SK-N-SH treated with all-trans-retinoic acid at 6 μM for 48 hours (cell line): ENCODE measurements at regions not wholly inside any gene's neighbourhood (a gene's known extent, or its start where the extent isn't known, plus 50 kb on each side); places are given as distances from the start of the nearest gene placed in this dataset.
A peak's percentile ranks its signal among the peaks of the same experiment; 100 is the strongest.

Source experiments
- ATAC-seq: fragments of 200-7000 bp; cut with Tn5 transposase; 3 replicates; pipeline ENCODE4 v1.9.1; 2020; ENCODE audit warnings: mild to moderate bottlenecking, moderate library complexity
- CSDC2 ChIP-seq: fragments of 250-450 bp; sonication (Bioruptor Pico); IDR thresholded peaks from 2 replicates; pipeline ENCODE4 v1.5.0; 2020; ENCODE audit warnings: mild to moderate bottlenecking, moderate library complexity
- ESRRG ChIP-seq: fragments of 250-450 bp; sonication (Bioruptor Pico); IDR thresholded peaks from 2 replicates; pipeline ENCODE4 v1.6.1; 2021; ENCODE audit warnings: mild to moderate bottlenecking
- GLIS3 ChIP-seq: fragments of 250-450 bp; sonication (Bioruptor Pico); IDR thresholded peaks from 2 replicates; pipeline ENCODE4 v1.5.0; 2020; ENCODE audit warnings: mild to moderate bottlenecking, moderate library complexity
- ISL1 ChIP-seq: fragments of 250-450 bp; sonication (Bioruptor Pico); IDR thresholded peaks from 2 replicates; pipeline ENCODE4 v2.1.2; 2022; ENCODE audit warnings: mild to moderate bottlenecking, moderate library complexity
- OSR1 ChIP-seq: fragments of 250-450 bp; sonication (Bioruptor Pico); IDR thresholded peaks from 2 replicates; pipeline ENCODE4 v1.8.0; 2022; ENCODE audit warnings: moderate library complexity, mild to moderate bottlenecking, inconsistent platforms
- SNAI2 ChIP-seq: fragments of 250-450 bp; sonication (Bioruptor Pico); IDR thresholded peaks from 2 replicates; pipeline ENCODE4 v1.5.0; 2020; ENCODE audit warnings: mild to moderate bottlenecking, moderate library complexity
- TCF4 ChIP-seq: fragments of 250-450 bp; sonication (Bioruptor Pico); IDR thresholded peaks from 2 replicates; pipeline ENCODE4 v1.8.0; 2021; ENCODE audit warnings: mild to moderate bottlenecking, moderate library complexity, borderline replicate concordance
- TOX ChIP-seq: fragments of 250-450 bp; sonication (Bioruptor Pico); IDR thresholded peaks from 2 replicates; pipeline ENCODE4 v1.8.0; 2021; ENCODE audit warnings: mild to moderate bottlenecking, moderate library complexity, borderline replicate concordance
- ZC3H10 ChIP-seq: fragments of 250-450 bp; sonication (Bioruptor Pico); IDR thresholded peaks from 2 replicates; pipeline ENCODE4 v1.5.1; 2021; ENCODE audit warnings: mild to moderate bottlenecking, moderate library complexity
- ZFP3 ChIP-seq: fragments of 250-450 bp; sonication (Bioruptor Pico); IDR thresholded peaks from 2 replicates; pipeline ENCODE4 v1.5.0; 2020; ENCODE audit warnings: mild to moderate bottlenecking, moderate library complexity
- ZFP30 ChIP-seq: fragments of 450-650 bp; formaldehyde crosslinking; IDR thresholded peaks from 2 replicates; pipeline ENCODE4 v1.5.0; 2022; ENCODE audit warnings: mild to moderate bottlenecking, moderate library complexity
- ZNF565 ChIP-seq: fragments of 450-650 bp; formaldehyde crosslinking; conservative IDR thresholded peaks from 2 replicates; pipeline ENCODE4 v1.5.0; 2020; ENCODE audit warnings: low read depth, mild to moderate bottlenecking, moderate library complexity
- ZNF70 ChIP-seq: fragments of 450-650 bp; formaldehyde crosslinking; IDR thresholded peaks from 2 replicates; pipeline ENCODE4 v1.5.0; 2020; ENCODE audit warnings: mild to moderate bottlenecking, moderate library complexity
- ZNF8 ChIP-seq: fragments of 450-650 bp; formaldehyde crosslinking; IDR thresholded peaks from 2 replicates; pipeline ENCODE4 v1.5.0; 2020; ENCODE audit warnings: mild to moderate bottlenecking, moderate library complexity
- TF ChIP-seq, protein P1 (sequence below): fragments of 250-450 bp; sonication (Bioruptor Pico); IDR thresholded peaks from 2 replicates; pipeline ENCODE4 v1.5.1; 2021; ENCODE audit warnings: mild to moderate bottlenecking, moderate library complexity
- TF ChIP-seq, protein P2 (sequence below): fragments of 250-450 bp; sonication (Bioruptor Pico); IDR thresholded peaks from 2 replicates; pipeline ENCODE4 v1.5.1; 2020; ENCODE audit warnings: low read depth, mild to moderate bottlenecking, moderate library complexity
- TF ChIP-seq, protein P3 (sequence below): fragments of 250-450 bp; sonication (Bioruptor Pico); IDR thresholded peaks from 2 replicates; pipeline ENCODE4 v1.8.0; 2021; ENCODE audit warnings: low read depth, mild to moderate bottlenecking, moderate library complexity, borderline replicate concordance
- TF ChIP-seq, protein P4 (sequence below): fragments of 250-450 bp; sonication (Bioruptor Pico); IDR thresholded peaks from 2 replicates; pipeline ENCODE4 v1.5.0; 2020; ENCODE audit warnings: mild to moderate bottlenecking, moderate library complexity
- TF ChIP-seq, protein P5 (sequence below): fragments of 250-450 bp; sonication (Bioruptor Pico); IDR thresholded peaks from 2 replicates; pipeline ENCODE4 v1.8.0; 2020; ENCODE audit warnings: mild to moderate bottlenecking, moderate library complexity, borderline replicate concordance

DNA sequence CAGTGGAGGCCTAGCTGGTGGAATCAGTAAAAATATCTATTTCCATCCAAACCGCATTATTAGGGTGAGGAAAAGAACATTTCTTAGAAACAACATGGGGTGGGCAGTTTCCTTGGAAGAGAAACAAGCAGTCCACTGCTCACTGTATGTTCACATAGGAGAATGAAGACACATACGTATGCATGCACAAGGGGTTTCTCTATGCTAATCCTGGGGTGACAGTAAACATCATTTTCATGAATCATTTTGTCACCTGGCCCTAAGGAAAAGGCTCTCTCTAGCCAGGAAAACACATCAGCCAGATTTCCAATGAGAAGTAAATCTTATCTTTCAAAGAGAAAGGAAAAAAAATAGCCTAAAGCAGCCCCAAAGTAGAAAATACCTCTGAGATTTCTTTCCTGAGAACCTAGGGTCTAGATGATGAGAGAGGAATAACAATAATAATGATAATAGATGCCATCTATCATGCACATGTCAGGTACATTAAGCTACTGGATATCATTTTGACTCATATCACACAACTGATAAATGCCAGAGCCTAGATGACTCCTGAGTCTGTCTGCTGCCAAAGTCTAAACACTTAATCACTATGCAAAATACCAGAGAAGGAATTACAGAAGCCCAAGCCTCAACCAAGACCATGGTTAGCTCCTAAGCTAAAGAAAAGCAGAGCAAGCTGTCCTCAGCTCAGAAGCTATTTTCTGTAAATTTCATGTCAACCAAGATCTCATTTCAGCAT, 520.5 kb upstream of the TMPO start:
- no peak for ATAC-seq
- TF ChIP-seq TCF4 (CRISPR knock-in tag): peak; percentile 74
- TF ChIP-seq, protein P1, sequence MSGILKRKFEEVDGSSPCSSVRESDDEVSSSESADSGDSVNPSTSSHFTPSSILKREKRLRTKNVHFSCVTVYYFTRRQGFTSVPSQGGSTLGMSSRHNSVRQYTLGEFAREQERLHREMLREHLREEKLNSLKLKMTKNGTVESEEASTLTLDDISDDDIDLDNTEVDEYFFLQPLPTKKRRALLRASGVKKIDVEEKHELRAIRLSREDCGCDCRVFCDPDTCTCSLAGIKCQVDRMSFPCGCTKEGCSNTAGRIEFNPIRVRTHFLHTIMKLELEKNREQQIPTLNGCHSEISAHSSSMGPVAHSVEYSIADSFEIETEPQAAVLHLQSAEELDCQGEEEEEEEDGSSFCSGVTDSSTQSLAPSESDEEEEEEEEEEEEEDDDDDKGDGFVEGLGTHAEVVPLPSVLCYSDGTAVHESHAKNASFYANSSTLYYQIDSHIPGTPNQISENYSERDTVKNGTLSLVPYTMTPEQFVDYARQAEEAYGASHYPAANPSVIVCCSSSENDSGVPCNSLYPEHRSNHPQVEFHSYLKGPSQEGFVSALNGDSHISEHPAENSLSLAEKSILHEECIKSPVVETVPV (CRISPR knock-in tag): no peak
- TF ChIP-seq ISL1 (CRISPR knock-in tag): peak; percentile 99
- TF ChIP-seq, protein P2, sequence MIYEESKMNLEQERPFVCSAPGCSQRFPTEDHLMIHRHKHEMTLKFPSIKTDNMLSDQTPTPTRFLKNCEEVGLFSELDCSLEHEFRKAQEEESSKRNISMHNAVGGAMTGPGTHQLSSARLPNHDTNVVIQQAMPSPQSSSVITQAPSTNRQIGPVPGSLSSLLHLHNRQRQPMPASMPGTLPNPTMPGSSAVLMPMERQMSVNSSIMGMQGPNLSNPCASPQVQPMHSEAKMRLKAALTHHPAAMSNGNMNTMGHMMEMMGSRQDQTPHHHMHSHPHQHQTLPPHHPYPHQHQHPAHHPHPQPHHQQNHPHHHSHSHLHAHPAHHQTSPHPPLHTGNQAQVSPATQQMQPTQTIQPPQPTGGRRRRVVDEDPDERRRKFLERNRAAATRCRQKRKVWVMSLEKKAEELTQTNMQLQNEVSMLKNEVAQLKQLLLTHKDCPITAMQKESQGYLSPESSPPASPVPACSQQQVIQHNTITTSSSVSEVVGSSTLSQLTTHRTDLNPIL (CRISPR knock-in tag): peak; percentile 94
- TF ChIP-seq ZFP3 (CRISPR knock-in tag): peak; percentile 32; the same call in 1 of the 2 replicates
- TF ChIP-seq, protein P3, sequence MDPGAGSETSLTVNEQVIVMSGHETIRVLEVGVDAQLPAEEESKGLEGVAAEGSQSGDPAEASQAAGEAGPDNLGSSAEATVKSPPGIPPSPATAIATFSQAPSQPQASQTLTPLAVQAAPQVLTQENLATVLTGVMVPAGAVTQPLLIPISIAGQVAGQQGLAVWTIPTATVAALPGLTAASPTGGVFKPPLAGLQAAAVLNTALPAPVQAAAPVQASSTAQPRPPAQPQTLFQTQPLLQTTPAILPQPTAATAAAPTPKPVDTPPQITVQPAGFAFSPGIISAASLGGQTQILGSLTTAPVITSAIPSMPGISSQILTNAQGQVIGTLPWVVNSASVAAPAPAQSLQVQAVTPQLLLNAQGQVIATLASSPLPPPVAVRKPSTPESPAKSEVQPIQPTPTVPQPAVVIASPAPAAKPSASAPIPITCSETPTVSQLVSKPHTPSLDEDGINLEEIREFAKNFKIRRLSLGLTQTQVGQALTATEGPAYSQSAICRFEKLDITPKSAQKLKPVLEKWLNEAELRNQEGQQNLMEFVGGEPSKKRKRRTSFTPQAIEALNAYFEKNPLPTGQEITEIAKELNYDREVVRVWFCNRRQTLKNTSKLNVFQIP (CRISPR knock-in tag): no peak; the same call in 1 of the 2 replicates
- TF ChIP-seq CSDC2 (CRISPR knock-in tag): 0 out of 2 replicates have a peak, but pooled peaks have one; percentile 36
- no peak for TF ChIP-seq ZC3H10 (CRISPR knock-in tag)
- TF ChIP-seq, protein P4, sequence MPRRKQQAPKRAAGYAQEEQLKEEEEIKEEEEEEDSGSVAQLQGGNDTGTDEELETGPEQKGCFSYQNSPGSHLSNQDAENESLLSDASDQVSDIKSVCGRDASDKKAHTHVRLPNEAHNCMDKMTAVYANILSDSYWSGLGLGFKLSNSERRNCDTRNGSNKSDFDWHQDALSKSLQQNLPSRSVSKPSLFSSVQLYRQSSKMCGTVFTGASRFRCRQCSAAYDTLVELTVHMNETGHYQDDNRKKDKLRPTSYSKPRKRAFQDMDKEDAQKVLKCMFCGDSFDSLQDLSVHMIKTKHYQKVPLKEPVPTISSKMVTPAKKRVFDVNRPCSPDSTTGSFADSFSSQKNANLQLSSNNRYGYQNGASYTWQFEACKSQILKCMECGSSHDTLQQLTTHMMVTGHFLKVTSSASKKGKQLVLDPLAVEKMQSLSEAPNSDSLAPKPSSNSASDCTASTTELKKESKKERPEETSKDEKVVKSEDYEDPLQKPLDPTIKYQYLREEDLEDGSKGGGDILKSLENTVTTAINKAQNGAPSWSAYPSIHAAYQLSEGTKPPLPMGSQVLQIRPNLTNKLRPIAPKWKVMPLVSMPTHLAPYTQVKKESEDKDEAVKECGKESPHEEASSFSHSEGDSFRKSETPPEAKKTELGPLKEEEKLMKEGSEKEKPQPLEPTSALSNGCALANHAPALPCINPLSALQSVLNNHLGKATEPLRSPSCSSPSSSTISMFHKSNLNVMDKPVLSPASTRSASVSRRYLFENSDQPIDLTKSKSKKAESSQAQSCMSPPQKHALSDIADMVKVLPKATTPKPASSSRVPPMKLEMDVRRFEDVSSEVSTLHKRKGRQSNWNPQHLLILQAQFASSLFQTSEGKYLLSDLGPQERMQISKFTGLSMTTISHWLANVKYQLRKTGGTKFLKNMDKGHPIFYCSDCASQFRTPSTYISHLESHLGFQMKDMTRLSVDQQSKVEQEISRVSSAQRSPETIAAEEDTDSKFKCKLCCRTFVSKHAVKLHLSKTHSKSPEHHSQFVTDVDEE (CRISPR knock-in tag): peak; percentile 81; the same call in 1 of the 2 replicates
- 0 out of 2 replicates have a peak, but pooled peaks have one; percentile 31 for TF ChIP-seq ESRRG (CRISPR knock-in tag)
- peak; percentile 86; the same call in 1 of the 2 replicates for TF ChIP-seq GLIS3 (CRISPR knock-in tag)

DNA sequence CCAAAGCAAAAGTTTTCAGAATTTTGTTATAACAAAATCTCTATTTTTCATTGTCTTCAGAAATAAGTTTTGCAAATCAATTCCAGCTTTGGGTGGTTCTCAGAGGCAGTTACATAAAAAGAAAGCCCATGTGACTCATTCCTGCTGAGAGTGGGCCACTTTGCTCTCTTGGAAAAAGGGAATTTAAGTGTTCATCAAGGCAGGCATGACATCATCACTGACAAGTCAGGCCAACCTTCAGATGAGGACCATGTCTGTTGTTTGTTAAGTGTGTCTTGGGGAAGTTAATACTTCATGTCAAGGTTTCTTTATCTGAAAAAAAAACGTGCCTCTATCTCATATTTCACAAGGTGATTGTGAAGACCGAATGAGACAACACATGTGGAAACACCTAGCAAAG, 519.8 kb upstream of the TMPO start:
- TF ChIP-seq ZFP30 (no peak), ISL1 (CRISPR knock-in tag) (no peak), ZNF565 (no peak), ZNF8 (CRISPR knock-in tag) (no peak), ZNF70 (no peak), ZC3H10 (CRISPR knock-in tag) (no peak), CSDC2 (CRISPR knock-in tag) (no peak), SNAI2 (CRISPR knock-in tag) (no peak), OSR1 (CRISPR knock-in tag) (no peak), TOX (CRISPR knock-in tag) (no peak)
- TF ChIP-seq, protein P1 (CRISPR knock-in tag): no peak
- TF ChIP-seq, protein P5, sequence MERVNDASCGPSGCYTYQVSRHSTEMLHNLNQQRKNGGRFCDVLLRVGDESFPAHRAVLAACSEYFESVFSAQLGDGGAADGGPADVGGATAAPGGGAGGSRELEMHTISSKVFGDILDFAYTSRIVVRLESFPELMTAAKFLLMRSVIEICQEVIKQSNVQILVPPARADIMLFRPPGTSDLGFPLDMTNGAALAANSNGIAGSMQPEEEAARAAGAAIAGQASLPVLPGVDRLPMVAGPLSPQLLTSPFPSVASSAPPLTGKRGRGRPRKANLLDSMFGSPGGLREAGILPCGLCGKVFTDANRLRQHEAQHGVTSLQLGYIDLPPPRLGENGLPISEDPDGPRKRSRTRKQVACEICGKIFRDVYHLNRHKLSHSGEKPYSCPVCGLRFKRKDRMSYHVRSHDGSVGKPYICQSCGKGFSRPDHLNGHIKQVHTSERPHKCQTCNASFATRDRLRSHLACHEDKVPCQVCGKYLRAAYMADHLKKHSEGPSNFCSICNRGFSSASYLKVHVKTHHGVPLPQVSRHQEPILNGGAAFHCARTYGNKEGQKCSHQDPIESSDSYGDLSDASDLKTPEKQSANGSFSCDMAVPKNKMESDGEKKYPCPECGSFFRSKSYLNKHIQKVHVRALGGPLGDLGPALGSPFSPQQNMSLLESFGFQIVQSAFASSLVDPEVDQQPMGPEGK (CRISPR knock-in tag): no peak
- TF ChIP-seq, all 23 proteins: peak for 0
- no peak for ATAC-seq
